ENCODE measurements at regions not wholly inside any gene's neighbourhood (a gene's known extent, or its start where the extent isn't known, plus 50 kb on each side); places are given as distances from the start of the nearest gene placed in this dataset.

DNA sequence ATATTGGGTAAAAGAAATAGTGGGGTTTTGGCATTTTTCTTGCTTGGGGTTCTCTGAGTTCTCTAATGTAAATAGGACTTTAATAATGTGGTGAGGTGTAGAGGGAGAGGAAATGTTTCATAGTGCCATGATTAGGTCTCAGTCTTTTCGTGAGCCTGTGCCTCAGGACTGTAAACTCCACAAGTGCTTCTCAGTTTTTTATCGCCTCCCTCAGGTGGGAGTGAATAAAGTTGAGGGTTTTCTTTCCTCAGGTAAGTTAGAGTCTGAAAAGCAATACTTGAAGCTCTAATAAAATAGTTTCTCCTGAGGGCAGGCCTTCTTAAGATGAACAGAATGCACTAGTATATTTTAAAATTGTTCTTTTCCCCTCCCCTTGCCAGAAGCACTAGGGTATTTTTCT, 243.1 kb upstream of the SETBP1 start:
- in situ Hi-C loops (cut with HindIII; ENCODE audit: low sequenced_read_pairs): no loop called here
- TF ChIP-seq, protein P1, sequence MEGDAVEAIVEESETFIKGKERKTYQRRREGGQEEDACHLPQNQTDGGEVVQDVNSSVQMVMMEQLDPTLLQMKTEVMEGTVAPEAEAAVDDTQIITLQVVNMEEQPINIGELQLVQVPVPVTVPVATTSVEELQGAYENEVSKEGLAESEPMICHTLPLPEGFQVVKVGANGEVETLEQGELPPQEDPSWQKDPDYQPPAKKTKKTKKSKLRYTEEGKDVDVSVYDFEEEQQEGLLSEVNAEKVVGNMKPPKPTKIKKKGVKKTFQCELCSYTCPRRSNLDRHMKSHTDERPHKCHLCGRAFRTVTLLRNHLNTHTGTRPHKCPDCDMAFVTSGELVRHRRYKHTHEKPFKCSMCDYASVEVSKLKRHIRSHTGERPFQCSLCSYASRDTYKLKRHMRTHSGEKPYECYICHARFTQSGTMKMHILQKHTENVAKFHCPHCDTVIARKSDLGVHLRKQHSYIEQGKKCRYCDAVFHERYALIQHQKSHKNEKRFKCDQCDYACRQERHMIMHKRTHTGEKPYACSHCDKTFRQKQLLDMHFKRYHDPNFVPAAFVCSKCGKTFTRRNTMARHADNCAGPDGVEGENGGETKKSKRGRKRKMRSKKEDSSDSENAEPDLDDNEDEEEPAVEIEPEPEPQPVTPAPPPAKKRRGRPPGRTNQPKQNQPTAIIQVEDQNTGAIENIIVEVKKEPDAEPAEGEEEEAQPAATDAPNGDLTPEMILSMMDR (IDR thresholded peaks at IDR 0.05; ENCODE audit: low read depth, low read length): no peak

DNA sequence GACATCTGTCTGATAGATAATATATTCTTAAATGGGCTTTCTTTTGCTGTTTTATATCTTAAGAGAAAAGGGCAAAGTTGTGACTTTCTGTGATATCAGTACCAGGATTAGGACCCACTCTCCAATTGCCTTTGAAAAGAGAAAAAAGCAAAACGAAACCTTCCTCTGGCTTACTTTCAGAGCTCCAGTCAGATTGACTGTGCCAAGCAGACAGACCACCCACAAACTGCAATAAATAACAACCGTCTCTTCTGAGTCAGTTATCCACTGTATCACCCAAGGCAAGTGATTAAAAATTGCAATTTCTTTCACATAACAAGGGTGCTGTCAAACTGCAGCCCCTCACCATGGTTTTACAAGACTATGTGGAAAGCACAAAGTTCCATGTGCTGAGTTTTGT, 230.5 kb upstream of the SETBP1 start:
- no peak for DNase-seq (ENCODE audit: low read depth, low spot score)
- H3K4me3 ChIP-seq (ENCODE audit: low read depth, low read length): no peak overlapping the region
- TF ChIP-seq, protein P1 (IDR thresholded peaks at IDR 0.05; ENCODE audit: low read depth, low read length): no peak
- in situ Hi-C loops (cut with HindIII; ENCODE audit: low sequenced_read_pairs): no loop called here

More for the DNA sequence above, 243.1 kb upstream of the SETBP1 start:
- DNase-seq (ENCODE audit: low read depth, low spot score): no peak
- H3K4me3 ChIP-seq (ENCODE audit: low read depth, low read length): no peak overlapping the region

DNA sequence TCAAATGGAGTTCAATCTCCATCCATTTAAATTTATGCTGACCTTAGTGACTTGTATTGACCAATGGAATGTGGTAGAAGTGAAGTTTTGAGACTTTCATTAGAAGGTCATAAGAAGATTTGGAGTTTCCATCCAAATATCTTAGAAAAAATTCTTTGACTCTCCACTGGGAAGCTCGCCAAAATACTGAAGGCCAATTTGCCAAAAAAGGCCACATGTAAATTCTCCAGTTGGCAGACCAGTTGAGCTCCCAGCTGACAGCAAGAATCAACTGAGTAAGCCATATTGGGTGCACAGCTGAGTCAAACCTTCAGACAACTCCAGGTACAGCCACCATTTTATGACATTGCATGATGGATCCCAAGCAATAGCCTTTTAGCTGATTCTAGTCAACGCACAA, 228.3 kb upstream of the SETBP1 start:
- no peak overlapping the region for H3K4me3 ChIP-seq (ENCODE audit: low read depth, low read length)
- DNase-seq (ENCODE audit: low read depth, low spot score): peak; percentile 35
- in situ Hi-C loops (cut with HindIII; ENCODE audit: low sequenced_read_pairs): no loop called here
- TF ChIP-seq, protein P1 (IDR thresholded peaks at IDR 0.05; ENCODE audit: low read depth, low read length): no peak

DNA sequence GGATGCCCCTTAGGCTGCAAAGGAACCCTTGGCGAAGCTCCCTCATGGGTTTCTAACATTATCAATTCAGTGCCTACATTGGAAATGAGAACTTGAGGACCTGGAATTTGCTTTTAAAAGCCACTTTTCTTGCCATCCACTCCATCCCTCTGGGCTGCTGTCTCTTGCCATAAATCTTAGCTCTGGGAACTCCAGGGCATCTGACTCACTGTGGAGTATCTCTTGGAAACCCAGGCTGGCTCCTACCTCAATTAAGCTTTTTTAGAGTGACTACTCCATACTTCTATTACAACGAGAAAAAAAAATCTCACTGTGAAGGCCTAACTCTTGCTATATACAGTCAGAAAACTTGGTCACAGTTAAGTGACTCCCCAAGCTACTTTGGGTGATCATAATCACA, 227.2 kb upstream of the SETBP1 start:
- TF ChIP-seq, protein P1 (IDR thresholded peaks at IDR 0.05; ENCODE audit: low read depth, low read length): no peak
- in situ Hi-C loops (cut with HindIII; ENCODE audit: low sequenced_read_pairs): no loop called here

DNA sequence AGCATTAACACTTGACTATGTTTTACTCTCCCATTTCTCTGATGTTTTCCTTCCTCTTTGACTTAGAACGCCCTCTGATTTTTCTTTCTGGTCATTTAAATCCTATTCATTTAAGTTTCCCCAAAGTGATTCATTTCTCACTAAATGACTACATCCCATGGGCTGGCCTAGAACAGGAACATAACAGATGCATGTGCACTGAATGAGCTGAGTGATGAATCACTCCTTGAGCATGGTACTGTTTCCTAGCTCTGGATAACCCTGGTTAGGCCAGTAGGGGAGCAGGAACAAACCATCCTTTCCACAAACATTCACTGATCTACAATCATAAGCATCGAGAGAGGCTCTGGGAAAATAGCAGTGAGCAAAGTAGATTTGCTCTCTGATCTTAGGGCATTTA, 221.9 kb upstream of the SETBP1 start:
- in situ Hi-C loops (cut with HindIII; ENCODE audit: low sequenced_read_pairs): no loop called here
- no peak overlapping the region for H3K4me3 ChIP-seq (ENCODE audit: low read depth, low read length)
- DNase-seq (ENCODE audit: low read depth, low spot score): peak; percentile 81
- TF ChIP-seq, protein P1 (IDR thresholded peaks at IDR 0.05; ENCODE audit: low read depth, low read length): peak; percentile 24

More for the DNA sequence above, 227.2 kb upstream of the SETBP1 start:
- DNase-seq (ENCODE audit: low read depth, low spot score): peak; percentile 5
- H3K4me3 ChIP-seq (ENCODE audit: low read depth, low read length): no peak overlapping the region

DNA sequence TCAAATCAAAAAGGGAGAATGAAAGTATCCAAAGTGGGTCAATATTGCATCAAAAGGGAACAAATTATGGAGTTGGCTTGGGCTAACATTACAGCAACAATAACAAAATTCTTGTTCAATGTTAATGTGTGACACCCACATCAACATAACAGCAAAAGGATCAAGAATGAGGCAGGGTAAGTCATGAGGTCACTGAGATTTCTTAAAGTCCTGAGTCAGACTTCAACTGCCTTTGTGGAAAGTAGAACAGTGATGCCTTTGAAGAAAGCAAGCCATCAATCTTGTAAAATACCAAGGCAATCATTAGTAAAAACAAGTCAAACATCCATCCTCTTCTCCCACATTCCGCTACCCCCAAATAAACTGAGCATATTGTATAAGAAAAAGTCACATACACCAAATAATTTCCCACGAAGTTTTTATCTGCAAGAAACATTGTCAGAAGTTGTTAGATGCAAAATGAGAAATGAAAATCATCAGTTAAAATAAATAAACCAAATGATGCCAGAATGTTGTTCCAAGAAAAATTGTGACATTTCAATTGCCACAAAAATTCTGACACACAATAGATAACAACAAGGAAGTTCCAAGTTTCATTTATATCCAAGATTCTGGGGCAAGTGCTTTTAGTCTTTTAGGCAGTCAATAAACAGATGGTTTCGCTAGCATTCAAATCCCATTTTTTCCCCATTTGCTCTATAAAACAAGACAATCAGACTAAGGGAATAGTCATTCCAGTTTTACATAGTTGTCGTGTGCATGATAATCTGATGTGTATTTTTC, 216.1 kb upstream of the SETBP1 start:
- in situ Hi-C loops (cut with HindIII; ENCODE audit: low sequenced_read_pairs): no loop called here
- H3K4me3 ChIP-seq (ENCODE audit: low read depth, low read length): no peak overlapping the region
- DNase-seq (ENCODE audit: low read depth, low spot score): peak; percentile 25
- TF ChIP-seq, protein P1 (IDR thresholded peaks at IDR 0.05; ENCODE audit: low read depth, low read length): no peak

Data from astrocyte of the spinal cord (primary cell).